Fibroblast of lung (primary cell): ENCODE measurements at regions not wholly inside any gene's neighbourhood (a gene's known extent, or its start where the extent isn't known, plus 50 kb on each side); places are given as distances from the start of the nearest gene placed in this dataset.

ENCODE experiments used
- DNase-seq, 2 donors: peaks; one replicate each; pipeline versions ENCODE4 v3.0.0 to v3.0.0-alpha.2; 2010; ENCODE audit warnings: low read depth in 2 of 2
- H2AFZ ChIP-seq: 2 replicates; pipeline ENCODE4 v1.5.1; 2012; ENCODE audit warnings: low read length, control low read depth, inconsistent platforms
- H3K27ac ChIP-seq: 2 replicates; pipeline ENCODE4 v1.5.1; 2011; ENCODE audit warnings: low read length, control low read depth; ENCODE audit not compliant: insufficient read depth
- H3K27me3 ChIP-seq: 2 replicates; pipeline ENCODE4 v1.5.1; 2011; ENCODE audit warnings: mild to moderate bottlenecking, low read length; ENCODE audit not compliant: control insufficient read depth, insufficient read depth
- H3K36me3 ChIP-seq: 2 replicates; pipeline ENCODE4 v1.5.1; 2011; ENCODE audit warnings: low read length; ENCODE audit not compliant: control insufficient read depth, insufficient read depth
- H3K4me1 ChIP-seq: 2 replicates; pipeline ENCODE4 v1.5.1; 2011; ENCODE audit warnings: low read length; ENCODE audit not compliant: control insufficient read depth, insufficient read depth; ENCODE audit errors: extremely low read depth
- H3K4me2 ChIP-seq: 2 replicates; pipeline ENCODE4 v1.5.1; 2011; ENCODE audit warnings: low read length, control low read depth; ENCODE audit not compliant: insufficient read depth; ENCODE audit errors: extremely low read depth
- H3K4me3 ChIP-seq, 4 experiments: fragments of 200-600 bp in 1 of 4; sonication (generic) in 1 of 4; replicated peaks in 1 of 4; 2 replicates each; pipeline ENCODE4 v1.5.1; 2011 to 2016; ENCODE audit warnings: low read length in 4 of 4, low read depth in 3 of 4, mild to moderate bottlenecking in 3 of 4, control low read depth in 2 of 4, inconsistent platforms in 1 of 4, mixed read lengths in 1 of 4; ENCODE audit not compliant: insufficient read depth in 1 of 4; ENCODE audit errors: control extremely low read depth in 1 of 4
- H3K79me2 ChIP-seq: 2 replicates; pipeline ENCODE4 v1.5.1; 2012; ENCODE audit warnings: mild to moderate bottlenecking, low read length, inconsistent platforms; ENCODE audit not compliant: control insufficient read depth, insufficient read depth
- H3K9ac ChIP-seq: 2 replicates; pipeline ENCODE4 v1.5.1; 2011; ENCODE audit warnings: mild to moderate bottlenecking, low read length, control low read depth; ENCODE audit not compliant: insufficient read depth
- H3K9me3 ChIP-seq: 2 replicates; pipeline ENCODE4 v1.5.1; 2012; ENCODE audit warnings: low read depth, low read length; ENCODE audit not compliant: control insufficient read depth, insufficient read depth
- H4K20me1 ChIP-seq: 2 replicates; pipeline ENCODE4 v1.5.1; 2011; ENCODE audit warnings: low read length; ENCODE audit not compliant: control insufficient read depth, insufficient read depth; ENCODE audit errors: extremely low read depth
- CTCF ChIP-seq, 2 donors: IDR thresholded peaks in 1 of 2; conservative IDR thresholded peaks in 1 of 2; 1 replicate in 1 of 2; 2 replicates in 1 of 2; pipeline ENCODE4 v1.5.1; 2011 to 2012; ENCODE audit warnings: low read length in 2 of 2, control low read depth in 1 of 2, inconsistent platforms in 1 of 2, low read depth in 1 of 2, mild to moderate bottlenecking in 1 of 2
- EZH2 ChIP-seq: IDR thresholded peaks from 2 replicates; pipeline ENCODE4 v1.5.1; 2012; ENCODE audit warnings: low read length, control low read depth, mild to moderate bottlenecking; ENCODE audit errors: missing control alignments

- Histone ChIP-seq H3K4me1 (peaks cover 19% of the 10 kb centered on the region), H3K9ac (no peak overlapping the region), H3K27ac (no peak overlapping the region), H3K4me3 (no peak overlapping the region), H3K36me3 (no peaks in the 10 kb centered on the region), H4K20me1 (no peaks in the 10 kb centered on the region), H3K79me2 (no peaks in the 10 kb centered on the region), H3K9me3 (no peaks in the 10 kb centered on the region), H3K27me3 (no peaks in the 10 kb centered on the region), H2AFZ (no peak overlapping the region), H3K4me2 (no peak overlapping the region)
- TF ChIP-seq CTCF (conservative IDR thresholded peaks at IDR 0.05 in 1 of 2, IDR thresholded peaks at IDR 0.05 in 1 of 2; ENCODE audit: low read depth in 1 of 2, low read length in 2 of 2) (no peak), EZH2 (no peak)
- DNase-seq = no peak
Observed at GRCh38 chr12:124650912-124651311, 83.5 kb upstream of the NCOR2 start.

GRCh38 chr12:124648710-124649384 lies 81.4 kb upstream of the NCOR2 start:
- H3K79me2 ChIP-seq = no peaks in the 10 kb centered on the region
- DNase-seq = no peak
- H3K27me3 ChIP-seq = peaks cover 3% of the 10 kb centered on the region
- TF ChIP-seq EZH2 (no peak), CTCF (conservative IDR thresholded peaks at IDR 0.05 in 1 of 2, IDR thresholded peaks at IDR 0.05 in 1 of 2; ENCODE audit: low read depth in 1 of 2, low read length in 2 of 2) (no peak)
- no peak overlapping the region for H3K4me2 ChIP-seq
- no peak overlapping the region for H3K4me3 ChIP-seq
- H2AFZ ChIP-seq = no peak overlapping the region
- peaks cover 4% of the 10 kb centered on the region for H3K4me1 ChIP-seq
- H3K9ac ChIP-seq = no peak overlapping the region
- no peaks in the 10 kb centered on the region for H4K20me1 ChIP-seq
- no peak overlapping the region for H3K27ac ChIP-seq
- no peaks in the 10 kb centered on the region for H3K9me3 ChIP-seq
- H3K36me3 ChIP-seq = no peaks in the 10 kb centered on the region

GRCh38 chr12:124647316-124647715 lies 79.9 kb upstream of the NCOR2 start:
- no peak overlapping the region for H3K27ac ChIP-seq
- TF ChIP-seq EZH2 = no peak
- TF ChIP-seq CTCF (conservative IDR thresholded peaks at IDR 0.05 in 1 of 2, IDR thresholded peaks at IDR 0.05 in 1 of 2; ENCODE audit: low read depth in 1 of 2, low read length in 2 of 2) = no peak
- H3K4me3 ChIP-seq = no peak overlapping the region
- no peaks in the 10 kb centered on the region for H4K20me1 ChIP-seq
- H2AFZ ChIP-seq = no peak overlapping the region
- no peaks in the 10 kb centered on the region for H3K4me1 ChIP-seq
- no peak for DNase-seq
- no peak overlapping the region for H3K4me2 ChIP-seq
- H3K79me2 ChIP-seq = no peaks in the 10 kb centered on the region
- H3K27me3 ChIP-seq = peaks cover 3% of the 10 kb centered on the region
- no peak overlapping the region for H3K9ac ChIP-seq
- no peaks in the 10 kb centered on the region for H3K9me3 ChIP-seq
- H3K36me3 ChIP-seq = no peaks in the 10 kb centered on the region
